ENCODE measurements at regions not wholly inside any gene's neighbourhood (a gene's known extent, or its start where the extent isn't known, plus 50 kb on each side); places are given as distances from the start of the nearest gene placed in this dataset.

DNA sequence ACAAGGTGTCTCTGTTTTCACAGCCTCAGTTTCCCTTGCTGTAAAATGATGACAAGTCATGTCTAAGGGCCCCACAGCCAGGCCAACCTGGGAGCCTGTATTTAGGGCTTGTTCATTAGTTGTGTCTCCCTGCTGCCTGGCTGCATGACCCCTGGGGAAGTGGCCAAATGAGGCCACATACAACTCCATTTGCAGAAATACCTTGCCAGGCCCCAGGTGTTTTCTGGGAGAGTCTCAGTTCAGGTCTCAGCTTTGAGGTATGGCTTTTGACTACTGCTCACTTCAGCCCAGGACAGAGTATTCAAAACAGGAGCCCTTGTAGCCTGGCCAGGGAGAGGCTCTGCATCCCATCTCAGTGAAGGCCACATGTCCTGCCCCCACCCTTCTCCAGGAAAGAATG is 202.5 kb upstream of the MAMLD1 start:
- no peaks in the 10 kb centered on the region for H3K9me2 ChIP-seq (replicated peaks; ENCODE audit: low read length)

DNA sequence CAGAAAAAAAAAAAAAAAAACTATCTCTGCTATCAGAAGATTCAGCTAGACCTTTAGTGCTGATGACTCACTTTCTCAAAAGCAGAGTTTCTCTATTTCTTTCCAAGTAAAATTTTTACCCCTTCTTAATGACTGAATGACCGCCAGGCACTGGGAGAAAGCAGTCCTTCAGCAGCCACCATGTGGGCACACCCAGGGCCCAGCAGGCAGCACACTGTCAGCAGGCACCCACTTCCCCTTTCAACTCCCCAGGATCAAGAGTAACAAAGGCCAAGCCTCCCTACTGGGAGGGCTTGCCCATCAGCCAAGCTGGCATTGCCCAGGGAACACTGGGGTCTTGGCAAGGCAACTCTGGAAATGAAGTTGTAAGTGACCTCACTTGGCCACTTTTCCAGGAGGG is 201.9 kb upstream of the MAMLD1 start:
- no peak for ATAC-seq
- POLR2A ChIA-PET (ENCODE audit: unreplicated experiment) = no interaction called here

More for the DNA sequence above, 202.5 kb upstream of the MAMLD1 start:
- Histone ChIP-seq H3K4me3 (ENCODE audit: low read length) (no peak overlapping the region), H3F3A (ENCODE audit: low read length, unreplicated experiment) (no peaks in the 10 kb centered on the region), H4K20me1 (ENCODE audit: low read length) (no peaks in the 10 kb centered on the region), H3K27ac (ENCODE audit: low read length) (no peak overlapping the region), H2AFZ (ENCODE audit: low read length) (no peak overlapping the region), H3K79me2 (ENCODE audit: low read length) (no peaks in the 10 kb centered on the region), H3K4me2 (ENCODE audit: low read length) (no peak overlapping the region), H3K9me3 (ENCODE audit: low read length) (no peaks in the 10 kb centered on the region), H3K9ac (ENCODE audit: low read length) (no peak overlapping the region), H3K36me3 (ENCODE audit: low read depth, low read length) (no peaks in the 10 kb centered on the region), H3K4me1 (ENCODE audit: insufficient read depth, low read length) (peaks cover 11% of the 10 kb centered on the region), H3K27me3 (ENCODE audit: low read length) (no peaks in the 10 kb centered on the region)
- CTCF ChIA-PET = no interaction called here
- no TSS peak for BruUV-seq (replicated peaks)
- DNase-seq (no peak), ATAC-seq (no peak)
- POLR2A ChIA-PET (ENCODE audit: unreplicated experiment) = no interaction called here
- intact Hi-C loops (cut with micrococcal nuclease) = no loop called here
- no peak for TF ChIP-seq EZH2 (IDR thresholded peaks at IDR 0.05; ENCODE audit: low read length, unreplicated experiment)
- TF ChIP-seq CTCF (conservative IDR thresholded peaks at IDR 0.05; ENCODE audit: low read depth, low read length) = no peak
- no peak for TF ChIP-seq EZH2phosphoT487 (IDR thresholded peaks at IDR 0.05; ENCODE audit: borderline replicate concordance, low read length)

DNA sequence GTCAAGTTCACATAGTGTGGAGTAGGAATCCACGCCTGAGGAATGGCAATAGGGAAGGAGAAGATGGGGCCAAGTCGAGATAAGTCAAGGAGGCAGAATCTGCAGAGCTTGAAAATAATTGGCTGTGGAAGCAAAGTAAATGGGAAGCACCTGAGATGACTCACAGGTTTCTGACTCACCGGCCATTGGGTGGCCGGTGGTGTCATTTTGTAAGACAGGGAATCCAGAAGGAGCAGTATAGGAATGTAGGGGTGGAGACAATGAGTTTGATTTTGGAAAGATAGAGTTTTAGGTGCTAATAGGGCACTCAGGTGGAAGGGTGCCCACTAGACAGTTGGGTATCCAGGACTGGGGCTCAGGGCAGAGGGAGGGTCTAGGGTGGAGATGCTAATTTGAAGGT is 201.0 kb upstream of the MAMLD1 start:
- H3K9ac ChIP-seq (ENCODE audit: low read length) = no peak overlapping the region
- intact Hi-C loops (cut with micrococcal nuclease) = no loop called here
- no peaks in the 10 kb centered on the region for H3F3A ChIP-seq (ENCODE audit: low read length, unreplicated experiment)
- H3K4me2 ChIP-seq (ENCODE audit: low read length) = no peak overlapping the region
- CTCF ChIA-PET = no interaction called here
- no peak for TF ChIP-seq CTCF (conservative IDR thresholded peaks at IDR 0.05; ENCODE audit: low read depth, low read length)
- TF ChIP-seq EZH2phosphoT487 (IDR thresholded peaks at IDR 0.05; ENCODE audit: borderline replicate concordance, low read length) = no peak
- no peak for TF ChIP-seq EZH2 (IDR thresholded peaks at IDR 0.05; ENCODE audit: low read length, unreplicated experiment)
- POLR2A ChIA-PET (ENCODE audit: unreplicated experiment) = no interaction called here
- ATAC-seq (peak; percentile 81), DNase-seq (peak; percentile 75)
- H3K27ac ChIP-seq (ENCODE audit: low read length) = no peak overlapping the region
- no TSS peak for BruUV-seq (replicated peaks)
- H3K27me3 ChIP-seq (ENCODE audit: low read length) = no peaks in the 10 kb centered on the region
- no peaks in the 10 kb centered on the region for H3K36me3 ChIP-seq (ENCODE audit: low read depth, low read length)
- peaks cover 8% of the 10 kb centered on the region for H3K4me1 ChIP-seq (ENCODE audit: insufficient read depth, low read length)
- H2AFZ ChIP-seq (ENCODE audit: low read length) = 0 out of 2 replicates have a peak overlapping the region, but pooled peaks have one; percentile 34
- H4K20me1 ChIP-seq (ENCODE audit: low read length) = no peaks in the 10 kb centered on the region
- H3K4me3 ChIP-seq (ENCODE audit: low read length) = no peak overlapping the region
- H3K79me2 ChIP-seq (ENCODE audit: low read length) = no peaks in the 10 kb centered on the region
- no peaks in the 10 kb centered on the region for H3K9me2 ChIP-seq (replicated peaks; ENCODE audit: low read length)
- no peaks in the 10 kb centered on the region for H3K9me3 ChIP-seq (ENCODE audit: low read length)

More for the DNA sequence above, 201.9 kb upstream of the MAMLD1 start:
- no peak for TF ChIP-seq EZH2phosphoT487 (IDR thresholded peaks at IDR 0.05; ENCODE audit: borderline replicate concordance, low read length)
- no peak for TF ChIP-seq CTCF (conservative IDR thresholded peaks at IDR 0.05; ENCODE audit: low read depth, low read length)
- TF ChIP-seq EZH2 (IDR thresholded peaks at IDR 0.05; ENCODE audit: low read length, unreplicated experiment) = no peak
- Histone ChIP-seq H3K27me3 (ENCODE audit: low read length) (no peaks in the 10 kb centered on the region), H2AFZ (ENCODE audit: low read length) (no peak overlapping the region), H4K20me1 (ENCODE audit: low read length) (no peaks in the 10 kb centered on the region), H3K4me1 (ENCODE audit: insufficient read depth, low read length) (peaks cover 8% of the 10 kb centered on the region), H3K79me2 (ENCODE audit: low read length) (no peaks in the 10 kb centered on the region), H3F3A (ENCODE audit: low read length, unreplicated experiment) (no peaks in the 10 kb centered on the region), H3K9me2 (replicated peaks; ENCODE audit: low read length) (no peaks in the 10 kb centered on the region), H3K4me2 (ENCODE audit: low read length) (no peak overlapping the region), H3K9ac (ENCODE audit: low read length) (no peak overlapping the region), H3K4me3 (ENCODE audit: low read length) (no peak overlapping the region), H3K9me3 (ENCODE audit: low read length) (no peaks in the 10 kb centered on the region), H3K36me3 (ENCODE audit: low read depth, low read length) (no peaks in the 10 kb centered on the region), H3K27ac (ENCODE audit: low read length) (no peak overlapping the region)
- no peak for DNase-seq
- CTCF ChIA-PET = no interaction called here
- no TSS peak for BruUV-seq (replicated peaks)
- intact Hi-C loops (cut with micrococcal nuclease) = no loop called here

All from PC-3 (cell line).